DOHH2 (cell line): ENCODE measurements at regions not wholly inside any gene's neighbourhood (a gene's known extent, or its start where the extent isn't known, plus 50 kb on each side); places are given as distances from the start of the nearest gene placed in this dataset.

Experiments
- H3F3A ChIP-seq: fragments of 200-600 bp; sonication (generic), shearing (Covaris generic); 2 replicates; pipeline ENCODE4 v1.6.0; 2016; ENCODE audit warnings: antibody characterized with exemption, mild to moderate bottlenecking; ENCODE audit not compliant: control insufficient read depth, insufficient read depth
- H3K27ac ChIP-seq: fragments of 200-600 bp; sonication (generic); 2 replicates; pipeline ENCODE4 v1.5.1; 2014; ENCODE audit warnings: low read depth, mild to moderate bottlenecking, low read length, moderate library complexity
- H3K27me3 ChIP-seq: fragments of 200-600 bp; sonication (generic); 2 replicates; pipeline ENCODE4 v1.6.1; 2014; ENCODE audit warnings: mild to moderate bottlenecking, low read length, mixed read lengths; ENCODE audit not compliant: control insufficient read depth
- H3K36me3 ChIP-seq: fragments of 200-600 bp; sonication (generic); 2 replicates; pipeline ENCODE4 v1.6.1; 2014; ENCODE audit warnings: mild to moderate bottlenecking, low read length, moderate library complexity, mixed read lengths; ENCODE audit not compliant: control insufficient read depth
- H3K4me1 ChIP-seq: fragments of 200-600 bp; sonication (generic); 2 replicates; pipeline ENCODE4 v1.6.1; 2014; ENCODE audit warnings: mild to moderate bottlenecking, low read length, mixed read lengths; ENCODE audit not compliant: control insufficient read depth
- H3K4me2 ChIP-seq: fragments of 200-600 bp; sonication (generic); 2 replicates; pipeline ENCODE4 v1.6.0; 2014; ENCODE audit warnings: mild to moderate bottlenecking, low read length, moderate library complexity
- H3K4me3 ChIP-seq: fragments of 200-600 bp; sonication (generic); 2 replicates; pipeline ENCODE4 v1.5.1; 2014; ENCODE audit warnings: mild to moderate bottlenecking, low read length, mixed read lengths
- H3K79me2 ChIP-seq: fragments of 200-600 bp; sonication (generic); 2 replicates; pipeline ENCODE4 v1.6.1; 2014; ENCODE audit warnings: mild to moderate bottlenecking, low read length, mixed read lengths; ENCODE audit not compliant: control insufficient read depth
- H3K9me2 ChIP-seq: fragments of 200-600 bp; sonication (generic); replicated peaks from 2 replicates; pipeline ENCODE4 v1.6.1; 2014; ENCODE audit warnings: mild to moderate bottlenecking, low read length, mixed read lengths; ENCODE audit not compliant: control insufficient read depth
- H3K9me3 ChIP-seq: fragments of 200-600 bp; sonication (generic); 2 replicates; pipeline ENCODE4 v1.6.1; 2014; ENCODE audit warnings: antibody characterized with exemption, low read length, mixed read lengths; ENCODE audit not compliant: control insufficient read depth, insufficient read depth
- H4K20me1 ChIP-seq: fragments of 200-600 bp; sonication (generic); 2 replicates; pipeline ENCODE4 v1.6.0; 2014; ENCODE audit warnings: low read depth, mild to moderate bottlenecking, antibody characterized with exemption, low read length, moderate library complexity; ENCODE audit not compliant: control insufficient read depth, insufficient read depth
- EZH2phosphoT487 ChIP-seq: fragments of 200-600 bp; sonication (generic); IDR thresholded peaks from 2 replicates; pipeline ENCODE4 v1.6.1; 2017; ENCODE audit warnings: borderline replicate concordance, mild to moderate bottlenecking, antibody characterized with exemption, low read length, moderate library complexity, mixed read lengths
- TF ChIP-seq, protein P1 (sequence below): fragments of 200-600 bp; sonication (generic); IDR thresholded peaks from one replicate; pipeline ENCODE4 v1.5.1; 2014; ENCODE audit warnings: antibody characterized with exemption, mild to moderate bottlenecking, low read depth, low read length; ENCODE audit not compliant: poor library complexity, severe bottlenecking

DNA sequence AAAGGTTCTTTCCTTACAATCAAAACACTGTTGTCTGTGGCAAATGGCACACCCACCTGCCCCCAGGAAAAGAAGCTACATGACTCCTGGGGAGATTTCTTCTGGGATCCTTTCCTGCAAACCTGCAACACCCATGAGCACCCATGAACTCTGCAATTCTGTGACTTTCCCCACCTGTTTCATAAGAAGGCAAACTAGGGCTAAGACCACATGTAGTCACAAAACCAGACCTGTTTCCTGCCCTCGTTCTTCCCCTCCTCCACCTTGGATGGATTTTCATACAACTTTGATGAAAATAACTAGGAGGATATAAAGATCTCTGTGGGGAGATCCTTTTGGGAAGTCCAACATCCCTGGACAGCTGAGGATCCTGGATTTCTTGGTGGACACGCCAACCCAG, 1084.7 kb downstream of the BCL11B start:
- Histone ChIP-seq H3K27ac (no peak overlapping the region), H3K9me3 (no peaks in the 10 kb centered on the region), H3K27me3 (no peaks in the 10 kb centered on the region), H3K4me3 (no peak overlapping the region), H3K79me2 (no peaks in the 10 kb centered on the region), H3K4me1 (no peaks in the 10 kb centered on the region), H3F3A (no peaks in the 10 kb centered on the region), H4K20me1 (no peaks in the 10 kb centered on the region), H3K36me3 (no peaks in the 10 kb centered on the region), H3K4me2 (no peak overlapping the region), H3K9me2 (no peaks in the 10 kb centered on the region)
- TF ChIP-seq, protein P1, sequence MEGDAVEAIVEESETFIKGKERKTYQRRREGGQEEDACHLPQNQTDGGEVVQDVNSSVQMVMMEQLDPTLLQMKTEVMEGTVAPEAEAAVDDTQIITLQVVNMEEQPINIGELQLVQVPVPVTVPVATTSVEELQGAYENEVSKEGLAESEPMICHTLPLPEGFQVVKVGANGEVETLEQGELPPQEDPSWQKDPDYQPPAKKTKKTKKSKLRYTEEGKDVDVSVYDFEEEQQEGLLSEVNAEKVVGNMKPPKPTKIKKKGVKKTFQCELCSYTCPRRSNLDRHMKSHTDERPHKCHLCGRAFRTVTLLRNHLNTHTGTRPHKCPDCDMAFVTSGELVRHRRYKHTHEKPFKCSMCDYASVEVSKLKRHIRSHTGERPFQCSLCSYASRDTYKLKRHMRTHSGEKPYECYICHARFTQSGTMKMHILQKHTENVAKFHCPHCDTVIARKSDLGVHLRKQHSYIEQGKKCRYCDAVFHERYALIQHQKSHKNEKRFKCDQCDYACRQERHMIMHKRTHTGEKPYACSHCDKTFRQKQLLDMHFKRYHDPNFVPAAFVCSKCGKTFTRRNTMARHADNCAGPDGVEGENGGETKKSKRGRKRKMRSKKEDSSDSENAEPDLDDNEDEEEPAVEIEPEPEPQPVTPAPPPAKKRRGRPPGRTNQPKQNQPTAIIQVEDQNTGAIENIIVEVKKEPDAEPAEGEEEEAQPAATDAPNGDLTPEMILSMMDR: no peak
- no peak for TF ChIP-seq EZH2phosphoT487

DNA sequence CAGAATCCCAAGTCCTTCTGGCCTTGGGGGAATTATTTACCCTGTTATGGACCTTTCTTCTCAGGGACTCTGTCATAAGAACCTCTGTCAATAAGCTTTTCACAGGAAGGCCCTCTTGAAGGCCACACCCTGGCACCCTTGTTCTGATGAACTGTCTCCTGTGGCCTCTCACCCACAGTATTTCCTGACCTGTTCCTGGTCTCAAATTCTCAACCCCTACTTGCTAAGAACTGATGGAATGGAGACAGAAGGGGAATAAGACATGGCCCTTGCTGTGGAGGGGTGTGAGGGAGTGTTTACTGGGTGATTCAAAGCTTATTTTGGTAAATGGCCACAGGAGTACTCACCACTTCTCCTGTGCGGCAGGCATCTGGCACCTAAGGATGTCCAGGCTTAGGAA, 1082.9 kb downstream of the BCL11B start:
- Histone ChIP-seq H3K27me3 (no peaks in the 10 kb centered on the region), H3K79me2 (no peaks in the 10 kb centered on the region), H4K20me1 (no peaks in the 10 kb centered on the region), H3K4me3 (no peak overlapping the region), H3K27ac (no peak overlapping the region), H3K9me2 (no peaks in the 10 kb centered on the region), H3K4me1 (no peaks in the 10 kb centered on the region), H3K9me3 (no peaks in the 10 kb centered on the region), H3K36me3 (no peaks in the 10 kb centered on the region), H3K4me2 (no peak overlapping the region), H3F3A (no peaks in the 10 kb centered on the region)
- TF ChIP-seq EZH2phosphoT487: no peak
- TF ChIP-seq, protein P1: no peak

DNA sequence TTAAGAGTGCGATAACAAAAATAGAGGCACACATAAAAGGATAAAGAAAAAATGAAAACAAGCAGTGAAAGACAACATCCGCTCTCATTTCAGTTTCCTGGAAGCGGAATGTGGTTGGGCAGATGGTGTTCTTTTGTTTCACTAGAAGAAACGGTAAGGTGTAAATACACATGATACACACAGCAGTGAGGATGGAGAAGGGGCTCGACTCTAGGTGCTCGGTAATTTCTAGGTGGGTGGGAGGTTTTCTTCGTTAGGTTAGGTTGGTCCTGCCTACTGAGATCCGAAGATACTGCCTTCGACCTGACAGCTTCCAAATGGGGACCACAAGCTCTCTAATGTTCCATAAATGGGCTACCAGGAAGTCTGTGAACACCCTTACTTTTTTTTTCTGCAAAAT, 1082.5 kb downstream of the BCL11B start:
- H3K79me2 ChIP-seq: no peaks in the 10 kb centered on the region
- no peak for TF ChIP-seq EZH2phosphoT487
- TF ChIP-seq, protein P1: no peak
- no peak overlapping the region for H3K4me3 ChIP-seq
- H4K20me1 ChIP-seq: no peaks in the 10 kb centered on the region
- no peaks in the 10 kb centered on the region for H3K27me3 ChIP-seq
- H3K4me1 ChIP-seq: no peaks in the 10 kb centered on the region
- H3K9me3 ChIP-seq: no peaks in the 10 kb centered on the region
- H3K27ac ChIP-seq: no peak overlapping the region
- H3F3A ChIP-seq: no peaks in the 10 kb centered on the region
- H3K9me2 ChIP-seq: no peaks in the 10 kb centered on the region
- H3K36me3 ChIP-seq: no peaks in the 10 kb centered on the region
- H3K4me2 ChIP-seq: no peak overlapping the region

DNA sequence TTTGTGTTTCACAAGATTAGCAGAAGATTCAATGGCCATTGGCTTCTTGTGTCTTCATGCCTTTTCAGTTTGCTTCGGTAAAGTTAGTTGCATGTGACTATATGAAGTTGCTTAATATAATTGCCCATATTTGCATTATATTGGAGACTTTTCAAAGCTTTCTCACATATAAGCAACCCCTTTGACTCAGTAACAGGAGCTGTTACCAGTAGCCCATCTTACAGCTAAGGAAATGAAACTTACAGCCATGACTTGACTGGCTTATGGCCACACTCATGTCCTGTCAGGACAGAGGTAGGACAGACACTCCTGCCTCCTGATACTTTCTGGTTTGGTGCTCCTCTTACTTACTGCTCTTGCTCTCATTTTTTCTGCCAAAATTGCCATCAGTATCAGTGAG, 1082.1 kb downstream of the BCL11B start:
- H3K27me3 ChIP-seq: no peaks in the 10 kb centered on the region
- H3K36me3 ChIP-seq: no peaks in the 10 kb centered on the region
- TF ChIP-seq, protein P1: no peak
- TF ChIP-seq EZH2phosphoT487: no peak
- H3K9me2 ChIP-seq: no peaks in the 10 kb centered on the region
- H3K4me3 ChIP-seq: no peak overlapping the region
- no peak overlapping the region for H3K27ac ChIP-seq
- no peak overlapping the region for H3K4me2 ChIP-seq
- H3F3A ChIP-seq: no peaks in the 10 kb centered on the region
- no peaks in the 10 kb centered on the region for H3K79me2 ChIP-seq
- no peaks in the 10 kb centered on the region for H4K20me1 ChIP-seq
- no peaks in the 10 kb centered on the region for H3K9me3 ChIP-seq
- H3K4me1 ChIP-seq: no peaks in the 10 kb centered on the region
